ENCODE measurements at regions not wholly inside any gene's neighbourhood (a gene's known extent, or its start where the extent isn't known, plus 50 kb on each side); places are given as distances from the start of the nearest gene placed in this dataset.

DNA sequence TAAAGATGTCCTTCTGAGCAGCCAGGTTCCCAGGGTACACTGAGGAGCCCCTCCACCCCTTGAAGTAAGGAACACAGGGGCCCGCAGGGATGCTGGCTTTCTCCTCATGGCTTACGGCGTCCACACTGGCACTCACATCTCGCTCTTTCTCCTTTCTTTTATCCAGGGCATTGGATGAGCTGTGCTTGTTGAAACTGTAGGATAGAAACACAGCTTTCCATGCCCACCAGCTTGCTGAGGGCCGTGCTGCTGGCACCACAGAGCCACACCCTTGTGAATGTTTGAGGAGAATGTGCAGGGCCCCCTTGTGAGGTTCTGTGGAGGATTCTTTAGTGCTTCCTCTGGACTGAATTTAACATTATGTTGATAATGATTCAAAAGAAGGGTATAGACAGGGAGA is 51.7 kb upstream of the B3GAT1 start:
- DNase-seq = no peak
